Smooth muscle cell (in vitro differentiated cells): ENCODE measurements at regions not wholly inside any gene's neighbourhood (a gene's known extent, or its start where the extent isn't known, plus 50 kb on each side); places are given as distances from the start of the nearest gene placed in this dataset.

Experiments
- DNase-seq: peaks from one replicate; lab custom pipeline; 2025; ENCODE audit not compliant: unreplicated experiment; lab: John Stamatoyannopoulos, UW
- H2AFZ ChIP-seq: fragments of 200-600 bp; sonication (generic); 2 replicates; pipeline ENCODE4 v1.6.0; 2016; ENCODE audit warnings: antibody characterized with exemption, low read depth, mild to moderate bottlenecking
- H3F3A ChIP-seq: fragments of 200-600 bp; sonication (generic); 2 replicates; pipeline ENCODE4 v1.6.0; 2017; ENCODE audit warnings: antibody characterized with exemption, low read depth
- H3K27ac ChIP-seq: fragments of 200-600 bp; sonication (generic); 2 replicates; pipeline ENCODE4 v1.5.1; 2016; ENCODE audit warnings: low read depth, mild to moderate bottlenecking
- H3K27me3 ChIP-seq: fragments of 200-600 bp; sonication (generic); 2 replicates; pipeline ENCODE4 v1.6.1; 2016; ENCODE audit warnings: low read depth, mild to moderate bottlenecking
- H3K36me3 ChIP-seq: fragments of 200-600 bp; sonication (generic); 2 replicates; pipeline ENCODE4 v1.5.1; 2016; ENCODE audit warnings: low read depth
- H3K4me1 ChIP-seq: fragments of 200-600 bp; sonication (generic); 2 replicates; pipeline ENCODE4 v1.5.1; 2016; ENCODE audit warnings: low read depth
- H3K4me2 ChIP-seq: fragments of 200-600 bp; sonication (generic); 2 replicates; pipeline ENCODE4 v1.6.0; 2016; ENCODE audit warnings: mild to moderate bottlenecking
- H3K4me3 ChIP-seq: fragments of 200-600 bp; sonication (generic); 2 replicates; pipeline ENCODE4 v1.5.1; 2016; ENCODE audit warnings: mild to moderate bottlenecking
- H3K79me2 ChIP-seq: fragments of 200-600 bp; sonication (generic); 2 replicates; pipeline ENCODE4 v1.6.0; 2016; ENCODE audit warnings: low read depth, mild to moderate bottlenecking
- H3K9ac ChIP-seq: fragments of 200-600 bp; sonication (generic); 2 replicates; pipeline ENCODE4 v1.6.0; 2016; ENCODE audit warnings: low read depth
- H3K9me3 ChIP-seq: fragments of 200-600 bp; sonication (generic); replicated peaks from 2 replicates; pipeline ENCODE4 v1.5.1; 2016; ENCODE audit warnings: low read depth
- H4K20me1 ChIP-seq: fragments of 200-600 bp; sonication (generic); 2 replicates; pipeline ENCODE4 v1.6.0; 2016; ENCODE audit warnings: low read depth
- CTCF ChIP-seq: fragments of 200-600 bp; sonication (generic); IDR thresholded peaks from 2 replicates; pipeline ENCODE4 v1.5.1; 2017; ENCODE audit warnings: borderline replicate concordance, mild to moderate bottlenecking, antibody characterized with exemption; ENCODE audit not compliant: insufficient read depth, poor library complexity, severe bottlenecking
- WGBS: methylation state at CpG from one replicate; pipeline ENCODE4 v1.1.7; 2016; ENCODE audit warnings: low lambda C conversion rate; 5-methylcytosine and 5-hydroxymethylcytosine counted together

- WGBS: 87% methylated on average over 4 of the region's 4 CpGs
- no peaks in the 10 kb centered on the region for H3K36me3 ChIP-seq
- TF ChIP-seq CTCF: no peak
Measured at GRCh38 chr6:11463398-11463780, 74.2 kb upstream of the TMEM170B start.

GRCh38 chr6:11462742-11463397 lies 74.7 kb upstream of the TMEM170B start:
- H2AFZ ChIP-seq: no peak overlapping the region
- H3K4me3 ChIP-seq: no peak overlapping the region
- no peaks in the 10 kb centered on the region for H3K27me3 ChIP-seq
- H3K36me3 ChIP-seq: no peaks in the 10 kb centered on the region
- no peaks in the 10 kb centered on the region for H4K20me1 ChIP-seq
- H3K79me2 ChIP-seq: no peaks in the 10 kb centered on the region
- no peaks in the 10 kb centered on the region for H3K4me1 ChIP-seq
- no peaks in the 10 kb centered on the region for H3K9me3 ChIP-seq
- H3K4me2 ChIP-seq: no peak overlapping the region
- H3K27ac ChIP-seq: no peak overlapping the region
- no peak overlapping the region for H3K9ac ChIP-seq
- no peaks in the 10 kb centered on the region for H3F3A ChIP-seq
- no peak for DNase-seq
- 76% methylated on average over 11 of the region's 11 CpGs for WGBS
- TF ChIP-seq CTCF: no peak

More at GRCh38 chr6:11463398-11463780, 74.2 kb upstream of the TMEM170B start:
- Histone ChIP-seq H4K20me1 (no peaks in the 10 kb centered on the region), H3K4me2 (no peak overlapping the region), H3K9ac (no peak overlapping the region), H3K79me2 (no peaks in the 10 kb centered on the region), H3K27ac (no peak overlapping the region), H2AFZ (no peak overlapping the region), H3K4me1 (no peaks in the 10 kb centered on the region), H3K9me3 (no peaks in the 10 kb centered on the region), H3K4me3 (no peak overlapping the region), H3K27me3 (no peaks in the 10 kb centered on the region), H3F3A (no peaks in the 10 kb centered on the region)
- DNase-seq: no peak

GRCh38 chr6:11460837-11461661 lies 76.5 kb upstream of the TMEM170B start:
- Histone ChIP-seq H3K9me3 (no peaks in the 10 kb centered on the region), H3K36me3 (no peaks in the 10 kb centered on the region), H3K4me3 (no peak overlapping the region), H3K79me2 (no peaks in the 10 kb centered on the region), H3F3A (no peaks in the 10 kb centered on the region), H2AFZ (no peak overlapping the region), H4K20me1 (no peaks in the 10 kb centered on the region), H3K9ac (no peak overlapping the region), H3K27me3 (no peaks in the 10 kb centered on the region), H3K27ac (no peak overlapping the region), H3K4me2 (no peak overlapping the region), H3K4me1 (no peaks in the 10 kb centered on the region)
- 87% methylated on average over 7 of the region's 7 CpGs for WGBS
- TF ChIP-seq CTCF: no peak
- no peak for DNase-seq
